Ectodermal cell (in vitro differentiated cells): ENCODE measurements at regions not wholly inside any gene's neighbourhood (a gene's known extent, or its start where the extent isn't known, plus 50 kb on each side); places are given as distances from the start of the nearest gene placed in this dataset.
"Not testable (repeated sequence)": the region's sequence is repeated elsewhere in the genome, so short reads cannot be mapped to it uniquely, and the experiment has no call there.

Experiments used
- H3K27ac ChIP-seq: 2 replicates; pipeline ENCODE4 v1.7.0; 2013; ENCODE audit warnings: mild to moderate bottlenecking, low read depth, low read length; ENCODE audit not compliant: insufficient read depth, poor library complexity, severe bottlenecking
- H3K27me3 ChIP-seq: 2 replicates; pipeline ENCODE4 v1.7.0; 2013; ENCODE audit warnings: mild to moderate bottlenecking, low read length; ENCODE audit not compliant: insufficient read depth, control insufficient read depth, poor library complexity, severe bottlenecking
- H3K36me3 ChIP-seq: one replicate; pipeline ENCODE4 v1.7.0; 2013; ENCODE audit warnings: low read length; ENCODE audit not compliant: control insufficient read depth, insufficient read depth
- H3K4me1 ChIP-seq: one replicate; pipeline ENCODE4 v1.7.0; 2013; ENCODE audit warnings: low read length; ENCODE audit not compliant: control insufficient read depth, insufficient read depth
- H3K4me3 ChIP-seq: 2 replicates; pipeline ENCODE4 v1.7.0; 2013; ENCODE audit warnings: low read depth, low read length, control low read depth; ENCODE audit not compliant: insufficient read depth
- H3K9me3 ChIP-seq: 2 replicates; pipeline ENCODE4 v1.7.0; 2013; ENCODE audit warnings: mild to moderate bottlenecking, low read length, moderate library complexity; ENCODE audit not compliant: control insufficient read depth
- WGBS, 2 experiments: methylation state at CpG; one replicate each; pipeline ENCODE4 v1.1.7; 2013; ENCODE audit warnings: missing lambda C conversion rate in 2 of 2; 5-methylcytosine and 5-hydroxymethylcytosine counted together

GRCh38 chr10:28085760-28086159, 86.9 kb upstream of the ODAD2 start:
- H3K27me3 ChIP-seq, H3K27ac ChIP-seq, H3K4me1 ChIP-seq, H3K9me3 ChIP-seq, H3K36me3 ChIP-seq, H3K4me3 ChIP-seq: not testable (repeated sequence)
- 88 to 92% methylated on average over 1 of the region's 2 CpGs for WGBS, 2 experiments

- no peak overlapping the region for H3K27ac ChIP-seq
- no peaks in the 10 kb centered on the region for H3K9me3 ChIP-seq
- no peaks in the 10 kb centered on the region for H3K36me3 ChIP-seq
- WGBS, 2 experiments = 97 to 98% methylated on average over 2 of the region's 2 CpGs
- no peaks in the 10 kb centered on the region for H3K4me1 ChIP-seq
- H3K4me3 ChIP-seq = no peak overlapping the region
- H3K27me3 ChIP-seq = no peaks in the 10 kb centered on the region
Measured at GRCh38 chr10:28082885-28083284, 84.0 kb upstream of the ODAD2 start.

- no peaks in the 10 kb centered on the region for H3K9me3 ChIP-seq
Measured at GRCh38 chr10:28082316-28082715, 83.4 kb upstream of the ODAD2 start.

GRCh38 chr10:28077889-28078288, 79.0 kb upstream of the ODAD2 start:
- Histone ChIP-seq H3K36me3 (no peaks in the 10 kb centered on the region), H3K27me3 (no peaks in the 10 kb centered on the region), H3K4me3 (no peak overlapping the region), H3K27ac (no peak overlapping the region), H3K4me1 (no peaks in the 10 kb centered on the region), H3K9me3 (no peaks in the 10 kb centered on the region)
- WGBS, 2 experiments = 94 to 99% methylated on average over 4 of the region's 4 CpGs

More at GRCh38 chr10:28082316-28082715, 83.4 kb upstream of the ODAD2 start:
- H3K4me1 ChIP-seq = no peaks in the 10 kb centered on the region
- no peaks in the 10 kb centered on the region for H3K27me3 ChIP-seq
- H3K4me3 ChIP-seq = no peak overlapping the region
- H3K36me3 ChIP-seq = no peaks in the 10 kb centered on the region
- no peak overlapping the region for H3K27ac ChIP-seq

DNA sequence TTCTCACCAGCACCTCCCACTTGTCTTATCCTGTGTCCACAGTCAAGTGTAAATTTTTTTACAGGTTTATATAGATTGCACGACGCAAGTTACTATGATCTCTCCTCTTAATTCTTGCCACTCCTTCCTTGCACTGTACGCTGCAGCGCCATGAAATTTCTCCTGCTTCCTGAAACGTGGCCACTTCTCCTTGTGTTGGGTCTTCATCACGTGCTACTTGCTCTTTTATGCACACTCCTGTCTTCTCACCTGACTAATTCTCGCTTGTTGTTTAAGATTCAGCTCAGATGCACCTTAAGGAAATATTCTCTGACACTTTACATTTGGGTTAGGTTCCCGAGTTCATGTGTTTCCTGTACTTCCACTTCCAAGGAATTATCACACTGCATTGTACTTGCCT, 76.5 kb upstream of the ODAD2 start:
- no peaks in the 10 kb centered on the region for H3K36me3 ChIP-seq
- no peaks in the 10 kb centered on the region for H3K27me3 ChIP-seq
- H3K27ac ChIP-seq = no peak overlapping the region
- H3K4me3 ChIP-seq = no peak overlapping the region
- 92 to 94% methylated on average over 8 of the region's 8 CpGs for WGBS, 2 experiments
- no peaks in the 10 kb centered on the region for H3K4me1 ChIP-seq
- H3K9me3 ChIP-seq = no peaks in the 10 kb centered on the region

- Histone ChIP-seq H3K27ac (no peak overlapping the region), H3K27me3 (no peaks in the 10 kb centered on the region), H3K4me1 (no peaks in the 10 kb centered on the region), H3K36me3 (no peaks in the 10 kb centered on the region), H3K9me3 (no peaks in the 10 kb centered on the region), H3K4me3 (no peak overlapping the region)
- 97 to 98% methylated on average over 1 of the region's 1 CpG for WGBS, 2 experiments
Measured at GRCh38 chr10:28072573-28072972, 73.7 kb upstream of the ODAD2 start.

DNA sequence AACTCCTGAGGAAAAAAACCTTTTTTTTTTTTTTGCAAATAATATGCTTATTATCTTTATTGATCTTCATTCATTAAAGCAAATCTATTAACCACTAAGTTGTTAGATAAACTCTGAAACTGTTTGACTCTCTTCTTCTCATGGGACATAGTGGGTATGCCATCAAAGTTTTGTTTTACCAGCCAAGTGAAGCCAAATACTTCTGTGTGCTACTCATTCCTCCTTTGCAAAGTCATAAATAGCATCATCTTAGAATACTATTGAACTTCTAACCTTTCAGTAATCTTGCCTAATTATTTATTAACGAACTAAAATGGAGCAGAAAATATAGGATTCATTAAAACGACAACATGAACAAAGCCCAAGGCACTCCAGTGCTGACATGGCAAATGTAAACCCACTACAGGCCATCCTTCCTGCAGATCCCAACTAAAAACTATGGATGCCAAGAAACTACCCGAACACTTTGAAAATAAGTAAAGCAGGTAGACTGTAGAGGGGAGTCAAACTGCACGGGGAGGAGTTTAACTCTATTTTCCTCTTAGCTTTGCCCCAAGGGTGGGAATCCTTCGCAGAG, 61.2 kb upstream of the ODAD2 start:
- no peak overlapping the region for H3K4me3 ChIP-seq
- no peaks in the 10 kb centered on the region for H3K9me3 ChIP-seq
- peaks cover 4% of the 10 kb centered on the region for H3K36me3 ChIP-seq
- no peaks in the 10 kb centered on the region for H3K4me1 ChIP-seq
- H3K27ac ChIP-seq = no peak overlapping the region
- 92 to 93% methylated on average over 4 to 5 of the region's 5 CpGs for WGBS, 2 experiments
- no peaks in the 10 kb centered on the region for H3K27me3 ChIP-seq

DNA sequence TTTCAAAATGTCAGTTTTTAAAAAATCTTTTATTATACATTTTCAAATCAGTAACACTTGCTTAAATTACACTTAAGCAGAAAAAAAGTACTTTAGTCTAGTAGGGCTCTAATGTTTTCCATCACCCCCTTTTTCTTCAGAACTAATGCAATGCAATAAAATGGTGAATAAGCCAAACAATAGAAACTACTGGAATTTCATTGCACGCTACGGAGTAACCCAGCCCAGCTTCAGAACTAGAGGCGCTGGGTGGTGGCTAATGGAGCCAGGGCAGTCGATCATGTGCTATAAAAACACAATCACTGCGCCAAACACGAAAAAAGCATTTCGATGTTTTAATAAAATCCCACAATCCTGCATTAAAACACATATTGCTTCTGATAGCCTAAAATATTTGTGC, 59.9 kb upstream of the ODAD2 start:
- 94 to 98% methylated on average over 7 of the region's 7 CpGs for WGBS, 2 experiments
- Histone ChIP-seq H3K4me3 (no peak overlapping the region), H3K9me3 (no peaks in the 10 kb centered on the region), H3K27me3 (no peaks in the 10 kb centered on the region), H3K4me1 (no peaks in the 10 kb centered on the region), H3K27ac (no peak overlapping the region), H3K36me3 (peaks cover 4% of the 10 kb centered on the region)

DNA sequence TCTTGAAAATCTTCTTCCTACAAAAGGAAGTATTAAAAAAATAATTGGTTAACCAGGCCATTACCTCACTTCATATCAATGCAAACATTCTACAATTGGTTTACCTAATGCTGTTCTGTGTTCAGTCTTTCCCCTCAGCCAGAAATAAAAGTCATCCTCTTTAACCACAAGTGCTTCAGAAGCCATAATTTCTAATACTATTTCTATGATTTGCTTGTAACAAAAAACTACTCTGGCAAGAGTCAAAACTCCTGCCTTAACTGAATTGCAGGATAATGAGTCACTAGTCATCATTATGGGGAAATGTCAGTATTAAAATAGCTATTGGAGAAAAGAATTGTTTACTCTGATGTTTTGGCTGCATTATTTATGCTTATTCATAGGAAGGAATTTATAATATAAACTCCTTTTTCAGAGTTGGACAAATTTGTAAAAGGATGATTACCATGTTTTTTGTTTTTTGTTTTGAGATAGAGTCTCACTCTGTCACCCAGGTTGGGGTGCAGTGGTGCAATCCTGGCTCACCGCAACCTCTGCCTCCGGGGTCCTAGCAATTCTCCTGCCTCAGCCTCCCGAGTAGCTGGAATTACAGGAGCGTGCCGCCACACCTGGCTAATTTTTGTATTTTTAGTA, 55.5 kb upstream of the ODAD2 start:
- Histone ChIP-seq H3K36me3 (peaks cover 4% of the 10 kb centered on the region), H3K9me3 (no peaks in the 10 kb centered on the region), H3K27me3 (no peaks in the 10 kb centered on the region), H3K4me1 (no peaks in the 10 kb centered on the region), H3K4me3 (no peak overlapping the region), H3K27ac (no peak overlapping the region)
- 90 to 94% methylated on average over 5 of the region's 5 CpGs for WGBS, 2 experiments

GRCh38 chr10:28049286-28049685, 50.4 kb upstream of the ODAD2 start:
- H3K9me3 ChIP-seq = no peaks in the 10 kb centered on the region
- H3K27me3 ChIP-seq = no peaks in the 10 kb centered on the region
- H3K36me3 ChIP-seq = no peaks in the 10 kb centered on the region
- no peak overlapping the region for H3K4me3 ChIP-seq
- WGBS, 2 experiments = 96 to 98% methylated on average over 2 of the region's 2 CpGs
- H3K4me1 ChIP-seq = no peaks in the 10 kb centered on the region
- no peak overlapping the region for H3K27ac ChIP-seq
